Gastrocnemius medialis (tissue), 4 donors: ENCODE measurements at regions not wholly inside any gene's neighbourhood (a gene's known extent, or its start where the extent isn't known, plus 50 kb on each side); places are given as distances from the start of the nearest gene placed in this dataset.

Experiments
- POLR2A ChIP-seq, 2 donors: fragments of 450-650 bp; IDR thresholded peaks; one replicate each; pipeline ENCODE4 v1.6.1; 2017; ENCODE audit warnings: antibody characterized with exemption in 2 of 2, mild to moderate bottlenecking in 2 of 2, moderate library complexity in 2 of 2
- TF ChIP-seq, protein P1 (sequence below), 5 experiments: fragments of 450-650 bp in 3 of 5; fragments of 200-600 bp in 2 of 5; sonication (generic) in 2 of 5; IDR thresholded peaks in 4 of 5; conservative IDR thresholded peaks in 1 of 5; 1 replicate in 4 of 5; 2 replicates in 1 of 5; pipeline ENCODE4 v1.5.1; 2016 to 2019; ENCODE audit warnings: antibody characterized with exemption in 5 of 5, mild to moderate bottlenecking in 3 of 5, moderate library complexity in 3 of 5

DNA sequence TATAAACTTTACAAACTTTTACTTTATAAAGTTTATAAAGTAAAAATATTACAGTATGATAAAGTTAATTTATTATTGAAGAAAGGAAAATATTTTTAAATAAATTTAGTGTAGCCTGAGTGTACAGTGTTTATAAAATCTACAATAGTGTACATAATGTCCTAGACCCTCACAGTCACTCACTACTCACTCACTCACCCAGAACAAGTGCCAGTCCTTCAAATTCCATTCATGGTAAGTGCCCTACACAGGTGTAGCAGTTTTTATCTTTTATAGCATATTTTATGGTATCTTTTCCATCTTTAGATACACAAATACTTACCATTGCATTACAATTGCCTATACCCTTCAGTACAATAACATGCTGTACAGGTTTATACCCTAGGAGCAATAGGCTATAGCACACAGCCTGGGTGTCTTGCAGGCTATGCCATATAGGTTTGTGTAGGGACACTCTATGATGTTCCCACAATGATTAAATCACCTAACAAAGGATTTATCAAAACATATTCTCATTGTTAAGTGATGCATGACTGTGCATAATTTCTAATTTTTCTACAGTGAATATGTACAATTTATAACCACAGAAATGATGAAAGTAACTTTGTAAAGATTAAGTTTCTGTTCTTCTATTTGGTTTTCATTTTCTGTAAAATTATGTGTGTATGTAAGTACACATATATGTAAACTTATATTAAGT is 98.0 kb downstream of the SPRY2 start:
- TF ChIP-seq POLR2A (IDR thresholded peaks at IDR 0.05): no peak
- TF ChIP-seq, protein P1, sequence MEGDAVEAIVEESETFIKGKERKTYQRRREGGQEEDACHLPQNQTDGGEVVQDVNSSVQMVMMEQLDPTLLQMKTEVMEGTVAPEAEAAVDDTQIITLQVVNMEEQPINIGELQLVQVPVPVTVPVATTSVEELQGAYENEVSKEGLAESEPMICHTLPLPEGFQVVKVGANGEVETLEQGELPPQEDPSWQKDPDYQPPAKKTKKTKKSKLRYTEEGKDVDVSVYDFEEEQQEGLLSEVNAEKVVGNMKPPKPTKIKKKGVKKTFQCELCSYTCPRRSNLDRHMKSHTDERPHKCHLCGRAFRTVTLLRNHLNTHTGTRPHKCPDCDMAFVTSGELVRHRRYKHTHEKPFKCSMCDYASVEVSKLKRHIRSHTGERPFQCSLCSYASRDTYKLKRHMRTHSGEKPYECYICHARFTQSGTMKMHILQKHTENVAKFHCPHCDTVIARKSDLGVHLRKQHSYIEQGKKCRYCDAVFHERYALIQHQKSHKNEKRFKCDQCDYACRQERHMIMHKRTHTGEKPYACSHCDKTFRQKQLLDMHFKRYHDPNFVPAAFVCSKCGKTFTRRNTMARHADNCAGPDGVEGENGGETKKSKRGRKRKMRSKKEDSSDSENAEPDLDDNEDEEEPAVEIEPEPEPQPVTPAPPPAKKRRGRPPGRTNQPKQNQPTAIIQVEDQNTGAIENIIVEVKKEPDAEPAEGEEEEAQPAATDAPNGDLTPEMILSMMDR (IDR thresholded peaks at IDR 0.05 in 4 of 5, conservative IDR thresholded peaks at IDR 0.05 in 1 of 5): no peak
